ENCODE measurements at regions not wholly inside any gene's neighbourhood (a gene's known extent, or its start where the extent isn't known, plus 50 kb on each side); places are given as distances from the start of the nearest gene placed in this dataset.

- Mint-ChIP-seq H3K27me3 (no peaks in the 10 kb centered on the region), H3K9me3 (ENCODE audit: low read depth) (peaks cover 3% of the 10 kb centered on the region), H3K4me1 (ENCODE audit: low read depth) (peaks cover 9% of the 10 kb centered on the region), H3K4me3 (ENCODE audit: low read depth) (no peak overlapping the region), H3K27ac (no peak overlapping the region), H3K36me3 (ENCODE audit: insufficient read depth) (no peaks in the 10 kb centered on the region)
- no peak for TF ChIP-seq CTCF (IDR thresholded peaks at IDR 0.05; ENCODE audit: unreplicated experiment)
- no peak for DNase-seq (ENCODE audit: low spot score, unreplicated experiment)
Measured at GRCh38 chr5:96283589-96283988, 149.5 kb downstream of the PCSK1 start.

GRCh38 chr5:96282020-96282419 is 151.0 kb downstream of the PCSK1 start:
- Mint-ChIP-seq H3K36me3 (ENCODE audit: insufficient read depth) (no peaks in the 10 kb centered on the region), H3K4me1 (ENCODE audit: low read depth) (peaks cover 9% of the 10 kb centered on the region), H3K4me3 (ENCODE audit: low read depth) (no peak overlapping the region), H3K9me3 (ENCODE audit: low read depth) (peaks cover 5% of the 10 kb centered on the region), H3K27me3 (no peaks in the 10 kb centered on the region), H3K27ac (no peak overlapping the region)
- no peak for DNase-seq (ENCODE audit: low spot score, unreplicated experiment)
- TF ChIP-seq CTCF (IDR thresholded peaks at IDR 0.05; ENCODE audit: unreplicated experiment), result no peak

- no peak for DNase-seq (ENCODE audit: low spot score, unreplicated experiment)
- peaks cover 9% of the 10 kb centered on the region for H3K4me1 Mint-ChIP-seq (ENCODE audit: low read depth)
- H3K4me3 Mint-ChIP-seq (ENCODE audit: low read depth), result no peak overlapping the region
- TF ChIP-seq CTCF (IDR thresholded peaks at IDR 0.05; ENCODE audit: unreplicated experiment), result no peak
- no peak overlapping the region for H3K27ac Mint-ChIP-seq
- no peaks in the 10 kb centered on the region for H3K36me3 Mint-ChIP-seq (ENCODE audit: insufficient read depth)
- peaks cover 9% of the 10 kb centered on the region for H3K9me3 Mint-ChIP-seq (ENCODE audit: low read depth)
- no peaks in the 10 kb centered on the region for H3K27me3 Mint-ChIP-seq
Measured at GRCh38 chr5:96280946-96281393, 152.1 kb downstream of the PCSK1 start.

GRCh38 chr5:96279801-96280542 is 153.1 kb downstream of the PCSK1 start:
- no peak overlapping the region for H3K4me3 Mint-ChIP-seq (ENCODE audit: low read depth)
- no peak overlapping the region for H3K27ac Mint-ChIP-seq
- peaks cover 9% of the 10 kb centered on the region for H3K9me3 Mint-ChIP-seq (ENCODE audit: low read depth)
- H3K4me1 Mint-ChIP-seq (ENCODE audit: low read depth), result peaks cover 10% of the 10 kb centered on the region
- no peaks in the 10 kb centered on the region for H3K27me3 Mint-ChIP-seq
- no peaks in the 10 kb centered on the region for H3K36me3 Mint-ChIP-seq (ENCODE audit: insufficient read depth)
- no peak for DNase-seq (ENCODE audit: low spot score, unreplicated experiment)
- no peak for TF ChIP-seq CTCF (IDR thresholded peaks at IDR 0.05; ENCODE audit: unreplicated experiment)

- Mint-ChIP-seq H3K4me3 (ENCODE audit: low read depth) (no peak overlapping the region), H3K27ac (no peak overlapping the region)
Measured at GRCh38 chr5:96278981-96279380, 154.1 kb downstream of the PCSK1 start.

More at GRCh38 chr5:96278981-96279380, 154.1 kb downstream of the PCSK1 start:
- DNase-seq (ENCODE audit: low spot score, unreplicated experiment), result no peak
- no peak for TF ChIP-seq CTCF (IDR thresholded peaks at IDR 0.05; ENCODE audit: unreplicated experiment)
- Mint-ChIP-seq H3K36me3 (ENCODE audit: insufficient read depth) (no peaks in the 10 kb centered on the region), H3K9me3 (ENCODE audit: low read depth) (peaks cover 9% of the 10 kb centered on the region), H3K4me1 (ENCODE audit: low read depth) (peaks cover 6% of the 10 kb centered on the region), H3K27me3 (no peaks in the 10 kb centered on the region)
